ENCODE measurements at regions not wholly inside any gene's neighbourhood (a gene's known extent, or its start where the extent isn't known, plus 50 kb on each side); places are given as distances from the start of the nearest gene placed in this dataset.
"Not testable (repeated sequence)": the region's sequence is repeated elsewhere in the genome, so short reads cannot be mapped to it uniquely, and the experiment has no call there.

DNA sequence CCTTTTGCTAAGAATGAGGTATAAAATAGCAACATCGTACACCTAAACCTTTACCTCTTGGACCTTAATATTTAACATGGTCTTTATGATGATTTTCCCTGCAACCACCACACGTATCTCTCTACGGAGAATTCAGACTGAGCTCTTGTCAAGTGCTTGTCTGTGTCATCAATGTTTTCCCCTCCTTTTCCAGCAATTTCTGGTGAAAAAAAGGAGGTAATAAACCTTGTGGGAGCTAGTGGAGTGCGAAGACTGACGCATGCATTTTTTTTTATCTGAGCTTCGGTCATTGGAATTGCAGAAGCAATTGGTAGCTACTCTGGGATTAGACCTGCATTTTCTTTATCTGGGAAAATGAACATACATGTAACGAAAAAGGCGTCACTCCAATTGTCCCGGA, 527.6 kb downstream of the TMEM114 start:
- no peak overlapping the region for H3K27ac ChIP-seq (ENCODE audit: low read depth, low read length)
- ChIA-PET CTCF (no interaction called here), POLR2A (no interaction called here)
- H3K36me3 Mint-ChIP-seq: peaks cover 0 to 2% (median 0%) of the 10 kb centered on the region in 3 donors
- H3K4me3 ChIP-seq (ENCODE audit: low read length): no peak overlapping the region
- H3K9me3 Mint-ChIP-seq: peaks cover 13 to 32% (median 19%) of the 10 kb centered on the region in 5 donors
- no peaks in the 10 kb centered on the region for H3K4me1 ChIP-seq (ENCODE audit: insufficient read depth, low read length)
- no peaks in the 10 kb centered on the region for H3K27me3 Mint-ChIP-seq
- H3K4me3 Mint-ChIP-seq: no peak overlapping the region
- no peak for DNase-seq
- H3K9me3 ChIP-seq (ENCODE audit: low read length): no peaks in the 10 kb centered on the region
- no peaks in the 10 kb centered on the region for H3K27me3 ChIP-seq (ENCODE audit: insufficient read depth, low read length, poor library complexity, severe bottlenecking)
- no peak overlapping the region for H3K27ac Mint-ChIP-seq
- H3K4me1 Mint-ChIP-seq: no peaks in the 10 kb centered on the region
- H3K36me3 ChIP-seq (ENCODE audit: insufficient read depth, low read length): no peaks in the 10 kb centered on the region

DNA sequence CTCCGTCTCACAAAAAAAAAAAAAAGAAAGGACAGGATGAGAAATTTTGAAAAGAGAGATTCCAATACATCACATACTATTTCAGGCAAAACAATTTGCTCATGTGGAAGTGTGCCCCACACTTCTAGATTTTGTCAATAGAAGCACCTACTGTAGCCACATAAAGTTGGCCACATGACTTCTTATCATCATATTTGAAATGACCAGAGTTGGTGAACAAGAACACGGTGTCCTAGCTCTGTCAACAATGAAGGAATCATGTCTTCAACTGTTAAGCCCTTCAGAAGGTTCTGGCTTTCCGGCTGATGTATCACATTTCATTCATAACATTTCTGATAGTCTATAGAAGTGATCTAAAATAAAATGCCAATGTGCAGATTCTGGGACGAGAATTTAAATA, 534.5 kb downstream of the TMEM114 start:
- CTCF ChIA-PET: no interaction called here
- H3K36me3 Mint-ChIP-seq: no peaks in the 10 kb centered on the region
- H3K27me3 ChIP-seq (ENCODE audit: insufficient read depth, low read length, poor library complexity, severe bottlenecking): no peaks in the 10 kb centered on the region
- H3K36me3 ChIP-seq (ENCODE audit: insufficient read depth, low read length): no peaks in the 10 kb centered on the region
- H3K27ac ChIP-seq (ENCODE audit: low read depth, low read length): no peak overlapping the region
- no peaks in the 10 kb centered on the region for H3K4me1 Mint-ChIP-seq
- H3K27ac Mint-ChIP-seq: no peak overlapping the region
- no peaks in the 10 kb centered on the region for H3K9me3 ChIP-seq (ENCODE audit: low read length)
- no peaks in the 10 kb centered on the region for H3K4me1 ChIP-seq (ENCODE audit: insufficient read depth, low read length)
- H3K27me3 Mint-ChIP-seq: no peaks in the 10 kb centered on the region
- H3K9me3 Mint-ChIP-seq: peaks cover 4 to 17% (median 14%) of the 10 kb centered on the region in 5 donors
- no peak overlapping the region for H3K4me3 ChIP-seq (ENCODE audit: low read length)
- no peak for DNase-seq
- H3K4me3 Mint-ChIP-seq: no peak overlapping the region
- POLR2A ChIA-PET: no interaction called here

DNA sequence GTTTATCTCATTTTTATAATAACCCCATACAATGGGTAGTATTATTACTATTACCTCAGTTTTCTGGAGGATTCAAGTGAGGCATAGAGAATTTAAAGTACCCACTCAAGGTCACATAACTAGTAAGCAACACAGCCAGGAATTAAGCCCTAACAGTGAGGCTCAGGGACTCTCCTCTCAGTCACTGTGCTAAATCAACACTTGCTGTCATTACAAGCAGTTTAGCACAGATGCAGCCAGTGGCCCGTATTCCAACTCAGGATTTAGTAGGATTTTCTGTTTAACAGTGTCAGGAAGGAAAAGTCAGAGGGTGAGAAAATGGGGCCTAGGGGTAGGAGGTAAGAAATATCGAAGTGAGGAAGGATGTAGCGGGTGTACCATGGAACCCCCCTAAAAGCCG, 536.9 kb downstream of the TMEM114 start:
- Mint-ChIP-seq H3K36me3 (no peaks in the 10 kb centered on the region), H3K27me3 (no peaks in the 10 kb centered on the region), H3K4me1 (no peaks in the 10 kb centered on the region), H3K4me3 (no peak overlapping the region), H3K9me3 (peaks cover 4 to 19% (median 14%) of the 10 kb centered on the region in 5 donors), H3K27ac (no peak overlapping the region)
- Histone ChIP-seq H3K27me3 (ENCODE audit: insufficient read depth, low read length, poor library complexity, severe bottlenecking) (no peaks in the 10 kb centered on the region), H3K27ac (ENCODE audit: low read depth, low read length) (no peak overlapping the region), H3K9me3 (ENCODE audit: low read length) (no peaks in the 10 kb centered on the region), H3K4me1 (ENCODE audit: insufficient read depth, low read length) (no peaks in the 10 kb centered on the region), H3K36me3 (ENCODE audit: insufficient read depth, low read length) (no peaks in the 10 kb centered on the region), H3K4me3 (ENCODE audit: low read length) (no peak overlapping the region)
- ChIA-PET POLR2A (no interaction called here), CTCF (no interaction called here)
- no peak for DNase-seq

DNA sequence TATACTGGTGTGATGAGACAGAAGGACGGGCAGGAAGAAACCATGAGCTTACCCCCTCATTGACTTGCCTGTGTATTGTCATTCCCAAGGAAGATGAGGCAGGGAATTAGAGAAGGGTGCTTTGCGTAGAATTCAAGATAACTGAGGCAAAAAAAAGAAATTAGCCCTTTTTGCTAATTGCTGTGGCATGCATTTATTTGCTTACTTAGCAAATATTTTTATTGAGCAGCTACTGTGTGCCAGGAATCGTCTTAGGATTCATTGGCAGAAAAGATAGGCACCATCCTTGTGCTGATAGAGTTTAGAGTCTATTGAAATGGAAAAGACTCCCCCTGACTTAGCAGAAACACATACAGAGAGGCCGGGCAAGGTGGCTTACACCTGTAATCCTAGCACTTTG, 541.9 kb downstream of the TMEM114 start:
- H3K27ac Mint-ChIP-seq: no peak overlapping the region
- no peaks in the 10 kb centered on the region for H3K27me3 Mint-ChIP-seq
- CTCF ChIA-PET: no interaction called here
- no peak overlapping the region for H3K4me3 Mint-ChIP-seq
- H3K9me3 Mint-ChIP-seq: peaks cover 14 to 29% (median 18%) of the 10 kb centered on the region in 5 donors
- Histone ChIP-seq H3K4me3 (ENCODE audit: low read length) (no peak overlapping the region), H3K9me3 (ENCODE audit: low read length) (no peaks in the 10 kb centered on the region), H3K27ac (ENCODE audit: low read depth, low read length) (no peak overlapping the region), H3K27me3 (ENCODE audit: insufficient read depth, low read length, poor library complexity, severe bottlenecking) (no peaks in the 10 kb centered on the region), H3K36me3 (ENCODE audit: insufficient read depth, low read length) (no peaks in the 10 kb centered on the region), H3K4me1 (ENCODE audit: insufficient read depth, low read length) (no peaks in the 10 kb centered on the region)
- no peak for DNase-seq
- POLR2A ChIA-PET: no interaction called here
- H3K36me3 Mint-ChIP-seq: no peaks in the 10 kb centered on the region
- no peaks in the 10 kb centered on the region for H3K4me1 Mint-ChIP-seq

DNA sequence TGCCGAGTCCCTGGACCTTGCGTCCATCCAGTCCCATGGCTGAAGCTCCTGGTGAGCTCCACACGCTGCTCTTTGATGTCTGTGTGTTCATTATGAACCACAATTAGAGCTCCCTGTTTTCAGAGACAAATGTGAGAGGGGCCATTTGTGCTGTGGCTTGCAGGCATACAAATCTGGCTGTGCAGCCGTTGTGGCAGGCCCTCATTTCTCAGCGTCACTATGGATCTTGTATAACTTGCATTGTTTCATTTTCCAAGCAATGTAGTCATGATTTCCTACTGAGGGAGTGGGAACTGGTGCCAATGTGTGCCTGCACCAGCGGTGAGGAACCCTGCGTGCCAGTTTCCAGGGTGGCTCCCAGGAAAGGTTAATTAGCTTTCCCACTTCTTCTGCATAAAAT, 542.6 kb downstream of the TMEM114 start:
- DNase-seq: no peak
- Histone ChIP-seq H3K4me1 (ENCODE audit: insufficient read depth, low read length) (no peaks in the 10 kb centered on the region), H3K36me3 (ENCODE audit: insufficient read depth, low read length) (no peaks in the 10 kb centered on the region), H3K27ac (ENCODE audit: low read depth, low read length) (no peak overlapping the region), H3K4me3 (ENCODE audit: low read length) (no peak overlapping the region), H3K27me3 (ENCODE audit: insufficient read depth, low read length, poor library complexity, severe bottlenecking) (no peaks in the 10 kb centered on the region), H3K9me3 (ENCODE audit: low read length) (no peaks in the 10 kb centered on the region)
- Mint-ChIP-seq H3K4me3 (no peak overlapping the region), H3K9me3 (peaks cover 13 to 30% (median 16%) of the 10 kb centered on the region in 5 donors), H3K4me1 (no peaks in the 10 kb centered on the region), H3K36me3 (no peaks in the 10 kb centered on the region), H3K27ac (no peak overlapping the region), H3K27me3 (no peaks in the 10 kb centered on the region)
- POLR2A ChIA-PET: no interaction called here
- CTCF ChIA-PET: no interaction called here

DNA sequence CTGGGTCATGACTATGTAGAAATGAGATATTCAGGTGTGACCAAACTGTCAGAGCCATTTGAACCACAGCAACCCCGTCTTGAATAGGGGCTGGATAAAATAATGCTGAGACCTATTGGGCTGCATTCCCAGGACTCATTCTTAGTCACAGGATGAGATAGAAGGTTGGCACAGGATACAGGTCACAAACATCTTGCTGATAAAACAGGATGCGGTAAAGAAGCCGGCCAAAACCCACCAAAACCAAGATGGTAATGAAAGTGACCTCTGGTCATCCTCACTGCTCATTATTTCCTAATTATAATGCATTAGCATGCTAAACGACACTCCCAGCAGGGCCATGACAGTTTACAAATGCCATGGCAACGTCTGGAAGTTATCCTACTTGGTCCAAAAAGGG, 545.5 kb downstream of the TMEM114 start:
- Histone ChIP-seq H3K4me1 (ENCODE audit: insufficient read depth, low read length) (no peaks in the 10 kb centered on the region), H3K36me3 (ENCODE audit: insufficient read depth, low read length) (no peaks in the 10 kb centered on the region), H3K9me3 (ENCODE audit: low read length) (no peaks in the 10 kb centered on the region), H3K4me3 (ENCODE audit: low read length) (no peak overlapping the region), H3K27me3 (ENCODE audit: insufficient read depth, low read length, poor library complexity, severe bottlenecking) (no peaks in the 10 kb centered on the region), H3K27ac (ENCODE audit: low read depth, low read length) (no peak overlapping the region)
- Mint-ChIP-seq H3K36me3 (no peaks in the 10 kb centered on the region), H3K27me3 (no peaks in the 10 kb centered on the region), H3K9me3 (peaks cover 10 to 32% (median 16%) of the 10 kb centered on the region in 5 donors), H3K27ac (no peak overlapping the region), H3K4me1 (no peaks in the 10 kb centered on the region), H3K4me3 (no peak overlapping the region)
- ChIA-PET CTCF (no interaction called here), POLR2A (no interaction called here)
- no peak for DNase-seq

DNA sequence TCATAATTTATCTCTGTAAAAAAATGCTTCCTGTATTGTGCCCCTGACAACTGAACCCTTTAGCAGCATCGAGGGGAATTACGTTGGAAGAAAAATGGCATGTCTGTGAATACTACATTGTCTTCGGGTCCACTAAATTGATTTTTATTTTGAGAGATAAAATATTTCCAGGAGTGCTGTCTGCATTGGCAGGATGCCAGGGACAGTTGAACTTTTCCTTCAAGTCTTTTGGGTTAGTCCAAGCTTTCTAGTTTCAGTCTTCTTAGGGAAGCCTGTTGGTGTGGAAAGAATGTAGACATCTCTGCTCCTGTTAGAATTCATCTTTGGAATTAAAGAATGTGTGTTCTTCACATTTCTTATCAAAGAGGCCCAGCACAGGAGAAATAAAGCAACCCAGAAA, 557.9 kb downstream of the TMEM114 start:
- Mint-ChIP-seq H3K9me3 (peaks cover 6 to 22% (median 12%) of the 10 kb centered on the region in 5 donors), H3K27me3 (no peaks in the 10 kb centered on the region), H3K4me3 (no peak overlapping the region), H3K4me1 (no peaks in the 10 kb centered on the region), H3K36me3 (peaks cover 0 to 3% (median 0%) of the 10 kb centered on the region in 3 donors), H3K27ac (no peak overlapping the region)
- H3K27ac ChIP-seq (ENCODE audit: low read depth, low read length): no peak overlapping the region
- ChIA-PET POLR2A (no interaction called here), CTCF (no interaction called here)
- DNase-seq: no peak
- H3K27me3 ChIP-seq (ENCODE audit: insufficient read depth, low read length, poor library complexity, severe bottlenecking): no peaks in the 10 kb centered on the region
- no peaks in the 10 kb centered on the region for H3K9me3 ChIP-seq (ENCODE audit: low read length)
- H3K4me1 ChIP-seq (ENCODE audit: insufficient read depth, low read length): no peaks in the 10 kb centered on the region
- no peak overlapping the region for H3K4me3 ChIP-seq (ENCODE audit: low read length)
- H3K36me3 ChIP-seq (ENCODE audit: insufficient read depth, low read length): no peaks in the 10 kb centered on the region

DNA sequence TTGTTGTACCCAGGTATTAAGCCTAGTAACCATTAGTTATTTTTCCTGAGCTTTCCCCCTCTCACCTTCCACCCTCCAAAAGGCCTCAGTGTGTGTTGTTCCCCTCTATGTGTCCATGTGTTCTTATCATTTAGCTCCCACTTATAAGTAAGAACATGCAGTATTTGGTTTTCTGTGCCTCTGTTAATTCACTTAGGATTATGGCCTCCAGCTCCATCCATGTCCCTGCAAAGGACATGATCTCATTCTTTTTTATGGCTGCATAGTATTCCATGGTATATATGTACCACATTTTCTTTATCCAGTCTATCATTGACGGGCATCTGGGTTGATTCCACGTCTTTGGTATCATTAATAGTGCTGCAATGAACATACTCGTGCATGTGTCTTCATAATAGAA, 560.3 kb downstream of the TMEM114 start:
- H3K4me1 Mint-ChIP-seq; H3K4me1 ChIP-seq (ENCODE audit: insufficient read depth, low read length); H3K4me3 Mint-ChIP-seq; H3K36me3 Mint-ChIP-seq; H3K27ac Mint-ChIP-seq; CTCF ChIA-PET; H3K4me3 ChIP-seq (ENCODE audit: low read length); H3K27me3 ChIP-seq (ENCODE audit: insufficient read depth, low read length, poor library complexity, severe bottlenecking); H3K36me3 ChIP-seq (ENCODE audit: insufficient read depth, low read length); POLR2A ChIA-PET; H3K27ac ChIP-seq (ENCODE audit: low read depth, low read length); H3K27me3 Mint-ChIP-seq; DNase-seq; H3K9me3 ChIP-seq (ENCODE audit: low read length): not testable (repeated sequence)
- peaks cover 3 to 36% (median 16%) of the 10 kb centered on the region in 5 donors for H3K9me3 Mint-ChIP-seq

DNA sequence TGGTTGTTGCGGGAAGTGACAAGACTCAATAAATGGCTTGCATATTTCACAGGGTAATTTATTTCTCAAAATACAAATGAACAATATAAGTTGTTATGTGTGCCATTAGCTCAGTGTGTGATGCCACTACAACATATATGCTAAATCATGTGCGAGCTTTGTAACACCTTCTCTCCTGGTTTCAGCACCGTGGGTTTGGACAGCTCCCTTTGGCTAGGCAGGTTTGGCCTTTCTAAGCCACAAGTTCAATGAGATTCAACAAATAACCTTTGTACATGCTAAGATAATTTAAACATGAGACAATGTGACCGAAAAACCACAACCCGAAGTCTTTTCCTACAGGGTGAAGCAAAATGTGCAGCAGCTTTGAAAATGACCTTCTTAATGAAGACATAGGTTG, 563.9 kb downstream of the TMEM114 start:
- no peaks in the 10 kb centered on the region for H3K36me3 ChIP-seq (ENCODE audit: insufficient read depth, low read length)
- H3K9me3 Mint-ChIP-seq: peaks cover 3 to 44% (median 14%) of the 10 kb centered on the region in 5 donors
- no peak overlapping the region for H3K27ac Mint-ChIP-seq
- no peak overlapping the region for H3K4me3 Mint-ChIP-seq
- H3K4me1 Mint-ChIP-seq: no peaks in the 10 kb centered on the region
- ChIA-PET POLR2A (no interaction called here), CTCF (no interaction called here)
- H3K4me1 ChIP-seq (ENCODE audit: insufficient read depth, low read length): no peaks in the 10 kb centered on the region
- no peaks in the 10 kb centered on the region for H3K27me3 ChIP-seq (ENCODE audit: insufficient read depth, low read length, poor library complexity, severe bottlenecking)
- H3K36me3 Mint-ChIP-seq: peaks cover 0 to 3% (median 0%) of the 10 kb centered on the region in 3 donors
- no peak overlapping the region for H3K27ac ChIP-seq (ENCODE audit: low read depth, low read length)
- DNase-seq: no peak
- H3K9me3 ChIP-seq (ENCODE audit: low read length): no peaks in the 10 kb centered on the region
- no peaks in the 10 kb centered on the region for H3K27me3 Mint-ChIP-seq
- no peak overlapping the region for H3K4me3 ChIP-seq (ENCODE audit: low read length)

All from CD8-positive, alpha-beta memory T cell (primary cell).